Type B pancreatic cell (in vitro differentiated cells): ENCODE measurements at regions not wholly inside any gene's neighbourhood (a gene's known extent, or its start where the extent isn't known, plus 50 kb on each side); places are given as distances from the start of the nearest gene placed in this dataset.

ENCODE experiments used
- DNase-seq: peaks from one replicate; pipeline ENCODE4 v3.0.0; 2021; ENCODE audit warnings: mixed read lengths; ENCODE audit not compliant: unreplicated experiment; ENCODE audit errors: extremely low spot score
- H3K27ac Mint-ChIP-seq: 2 replicates; pipeline ENCODE4 v1.8.0; 2021; ENCODE audit warnings: mild to moderate bottlenecking, mixed read lengths
- H3K27me3 Mint-ChIP-seq: 2 replicates; pipeline ENCODE4 v1.8.0; 2021; ENCODE audit warnings: mixed read lengths
- H3K36me3 Mint-ChIP-seq: 2 replicates; pipeline ENCODE4 v1.8.0; 2021; ENCODE audit warnings: mixed read lengths
- H3K4me1 Mint-ChIP-seq: one replicate; pipeline ENCODE4 v1.8.0; 2021; ENCODE audit warnings: mixed read lengths; ENCODE audit not compliant: unreplicated experiment
- H3K4me3 Mint-ChIP-seq: 2 replicates; pipeline ENCODE4 v1.8.0; 2021; ENCODE audit warnings: mild to moderate bottlenecking, mixed read lengths
- H3K9me3 Mint-ChIP-seq: 2 replicates; pipeline ENCODE4 v1.8.0; 2021; ENCODE audit warnings: mixed read lengths
- TF ChIP-seq, protein P1 (sequence below): fragments of 200-600 bp; sonication (generic); conservative IDR thresholded peaks from 2 replicates; pipeline ENCODE4 v1.5.0; 2021; ENCODE audit warnings: antibody characterized with exemption, mild to moderate bottlenecking

DNA sequence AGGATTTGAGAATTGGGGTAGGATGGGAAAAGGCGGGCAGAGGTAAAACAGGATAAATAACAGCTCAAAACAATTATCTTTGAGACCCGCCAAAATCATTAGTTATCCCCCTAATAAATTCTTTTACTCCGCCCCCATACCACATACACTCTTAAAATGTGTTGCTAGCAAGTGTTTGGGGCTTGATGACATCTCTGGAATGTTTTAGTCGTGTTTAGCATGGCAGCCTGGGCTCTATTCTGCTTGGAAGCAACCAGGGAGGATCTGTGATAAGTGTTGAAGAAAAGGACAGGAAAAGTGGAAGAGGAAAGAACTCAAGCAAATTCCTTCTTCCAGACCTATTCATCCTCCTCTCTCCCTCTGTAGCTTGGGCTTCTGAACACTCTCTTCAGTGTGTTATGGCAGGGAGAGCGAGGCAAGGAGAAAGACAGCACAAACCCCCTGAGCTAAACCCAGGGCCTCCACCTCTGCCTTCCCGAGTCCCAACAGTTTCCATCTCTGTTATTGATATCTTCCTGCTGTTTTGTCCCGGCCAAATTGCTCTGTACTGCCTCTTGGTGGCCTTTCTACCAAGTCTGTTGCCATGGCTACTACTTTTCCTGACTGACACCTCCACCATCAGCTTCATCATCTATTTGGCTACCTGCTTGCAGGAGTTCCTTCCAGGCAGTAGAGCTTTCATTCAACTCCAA is 135.8 kb downstream of the RPL22L1 start:
- TF ChIP-seq, protein P1, sequence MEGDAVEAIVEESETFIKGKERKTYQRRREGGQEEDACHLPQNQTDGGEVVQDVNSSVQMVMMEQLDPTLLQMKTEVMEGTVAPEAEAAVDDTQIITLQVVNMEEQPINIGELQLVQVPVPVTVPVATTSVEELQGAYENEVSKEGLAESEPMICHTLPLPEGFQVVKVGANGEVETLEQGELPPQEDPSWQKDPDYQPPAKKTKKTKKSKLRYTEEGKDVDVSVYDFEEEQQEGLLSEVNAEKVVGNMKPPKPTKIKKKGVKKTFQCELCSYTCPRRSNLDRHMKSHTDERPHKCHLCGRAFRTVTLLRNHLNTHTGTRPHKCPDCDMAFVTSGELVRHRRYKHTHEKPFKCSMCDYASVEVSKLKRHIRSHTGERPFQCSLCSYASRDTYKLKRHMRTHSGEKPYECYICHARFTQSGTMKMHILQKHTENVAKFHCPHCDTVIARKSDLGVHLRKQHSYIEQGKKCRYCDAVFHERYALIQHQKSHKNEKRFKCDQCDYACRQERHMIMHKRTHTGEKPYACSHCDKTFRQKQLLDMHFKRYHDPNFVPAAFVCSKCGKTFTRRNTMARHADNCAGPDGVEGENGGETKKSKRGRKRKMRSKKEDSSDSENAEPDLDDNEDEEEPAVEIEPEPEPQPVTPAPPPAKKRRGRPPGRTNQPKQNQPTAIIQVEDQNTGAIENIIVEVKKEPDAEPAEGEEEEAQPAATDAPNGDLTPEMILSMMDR: no peak
- no peaks in the 10 kb centered on the region for H3K9me3 Mint-ChIP-seq
- no peak overlapping the region for H3K27ac Mint-ChIP-seq
- H3K4me3 Mint-ChIP-seq: no peak overlapping the region
- H3K27me3 Mint-ChIP-seq: peaks cover 4% of the 10 kb centered on the region
- H3K4me1 Mint-ChIP-seq: peaks cover 15% of the 10 kb centered on the region
- no peak for DNase-seq
- H3K36me3 Mint-ChIP-seq: no peaks in the 10 kb centered on the region

DNA sequence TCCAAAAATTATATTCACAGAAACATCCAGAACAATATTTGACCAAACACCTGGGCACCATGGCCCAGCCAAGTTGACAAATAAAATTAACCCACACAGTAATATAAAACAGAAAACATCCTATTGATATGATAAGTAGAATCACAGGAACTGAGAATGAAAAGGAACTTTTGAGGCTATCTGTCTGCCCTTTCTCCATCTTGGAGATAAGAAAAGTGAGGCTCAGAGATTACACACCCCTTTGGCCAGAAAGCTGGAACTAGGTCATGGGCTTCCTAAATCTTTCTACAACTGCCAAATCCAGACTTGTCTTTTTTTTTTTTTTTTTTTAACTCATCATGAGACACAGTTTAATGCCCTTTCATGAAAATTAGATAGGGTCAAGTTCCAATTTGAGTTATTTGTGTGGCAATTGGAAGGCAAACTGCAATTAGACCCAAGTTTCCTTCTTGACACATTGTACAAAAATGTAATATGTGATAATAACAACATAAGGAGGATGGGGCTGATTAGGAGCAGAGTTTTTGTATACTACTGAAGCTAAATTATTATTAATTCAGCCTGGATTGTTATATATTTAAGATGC is 137.2 kb downstream of the RPL22L1 start:
- no peak for DNase-seq
- H3K4me3 Mint-ChIP-seq: no peak overlapping the region
- H3K36me3 Mint-ChIP-seq: no peaks in the 10 kb centered on the region

DNA sequence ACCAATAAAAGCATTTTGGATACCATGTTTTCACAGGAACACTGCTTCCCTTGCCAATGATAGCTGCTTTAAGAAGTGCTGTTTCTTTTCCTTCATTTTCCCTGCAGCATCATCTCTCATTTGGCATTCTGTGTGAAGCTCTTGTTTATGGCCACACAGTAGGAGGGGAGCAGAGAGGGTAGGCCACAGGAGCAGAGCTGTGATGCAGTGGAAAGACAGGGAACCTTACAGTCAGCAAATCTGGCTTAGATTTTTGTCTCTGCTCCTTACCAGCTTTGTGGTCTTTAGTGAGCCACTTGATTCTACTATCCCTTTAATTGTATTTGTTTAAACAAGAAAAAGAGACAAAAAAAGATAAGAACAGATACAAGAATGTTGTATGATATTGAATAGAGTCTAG is 138.7 kb downstream of the RPL22L1 start:
- H3K4me3 Mint-ChIP-seq: no peak overlapping the region
- no peak for DNase-seq
- H3K9me3 Mint-ChIP-seq: no peaks in the 10 kb centered on the region
- H3K27ac Mint-ChIP-seq: no peak overlapping the region
- no peaks in the 10 kb centered on the region for H3K36me3 Mint-ChIP-seq
- H3K27me3 Mint-ChIP-seq: peaks cover 4% of the 10 kb centered on the region
- TF ChIP-seq, protein P1: no peak
- H3K4me1 Mint-ChIP-seq: peaks cover 15% of the 10 kb centered on the region

More for the DNA sequence above, 137.2 kb downstream of the RPL22L1 start:
- TF ChIP-seq, protein P1: no peak
- Mint-ChIP-seq H3K9me3 (no peaks in the 10 kb centered on the region), H3K27ac (no peak overlapping the region), H3K4me1 (peaks cover 15% of the 10 kb centered on the region), H3K27me3 (peaks cover 4% of the 10 kb centered on the region)

DNA sequence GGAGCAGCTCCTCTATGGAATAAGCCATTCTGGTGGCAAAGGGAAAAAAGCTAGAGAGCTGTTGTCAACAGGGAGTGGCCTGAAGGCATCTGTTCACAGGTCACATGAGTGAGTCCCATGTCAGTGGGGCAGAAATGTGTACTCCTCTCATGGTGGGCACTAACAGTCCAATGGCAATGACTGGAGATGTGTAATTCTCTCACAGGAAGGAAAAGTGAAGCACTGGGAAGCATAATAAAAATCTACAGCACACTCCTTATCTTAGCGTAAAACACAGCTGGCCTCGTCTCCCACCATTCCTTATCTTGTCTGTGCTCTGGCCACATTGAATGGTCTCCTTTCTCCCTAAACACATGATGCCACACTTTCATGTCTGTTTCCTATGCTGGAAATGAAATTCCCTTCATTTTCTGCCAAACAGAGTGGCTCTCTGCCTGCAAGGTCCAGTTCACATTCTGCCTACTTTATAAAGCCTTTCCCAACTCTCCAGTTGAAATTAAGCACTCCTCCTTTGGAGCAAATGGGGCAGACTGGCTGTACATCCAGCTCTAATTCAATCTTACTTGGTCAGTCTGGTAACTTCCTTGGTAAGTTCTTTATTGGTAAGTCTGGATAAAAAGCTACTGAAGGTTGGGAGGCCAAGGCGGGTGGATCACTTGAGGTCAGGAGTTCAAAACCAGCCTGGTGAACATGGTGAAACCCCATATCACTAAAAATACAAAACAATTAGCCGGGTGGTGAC is 139.8 kb downstream of the RPL22L1 start:
- TF ChIP-seq, protein P1: no peak

DNA sequence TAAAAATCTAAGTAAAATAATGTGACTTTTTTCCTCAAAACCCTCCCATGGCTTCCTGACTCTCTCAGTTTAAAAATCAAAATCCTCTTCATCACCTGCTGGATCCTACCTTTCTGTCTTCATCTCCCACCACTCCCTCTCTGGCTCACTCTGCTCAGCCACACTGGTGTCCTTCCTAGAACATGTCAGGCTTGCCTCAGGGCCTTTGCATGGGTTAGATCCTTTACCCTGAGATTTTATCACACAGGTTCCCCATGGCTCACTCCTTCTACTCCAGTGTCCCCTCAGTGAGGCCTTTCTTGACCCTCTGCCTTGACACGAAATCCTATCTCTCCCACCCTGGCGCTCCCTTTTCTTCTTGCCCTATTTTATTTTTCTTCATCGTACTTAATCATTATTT is 141.8 kb downstream of the RPL22L1 start:
- Mint-ChIP-seq H3K27me3 (no peaks in the 10 kb centered on the region), H3K9me3 (no peaks in the 10 kb centered on the region), H3K4me1 (peaks cover 26% of the 10 kb centered on the region), H3K36me3 (no peaks in the 10 kb centered on the region), H3K4me3 (no peak overlapping the region), H3K27ac (no peak overlapping the region)
- no peak for DNase-seq
- TF ChIP-seq, protein P1: no peak

More for the DNA sequence above, 139.8 kb downstream of the RPL22L1 start:
- no peak overlapping the region for H3K4me3 Mint-ChIP-seq
- H3K27ac Mint-ChIP-seq: no peak overlapping the region
- H3K4me1 Mint-ChIP-seq: peaks cover 19% of the 10 kb centered on the region
- peaks cover 4% of the 10 kb centered on the region for H3K27me3 Mint-ChIP-seq
- DNase-seq: no peak
- no peaks in the 10 kb centered on the region for H3K9me3 Mint-ChIP-seq
- H3K36me3 Mint-ChIP-seq: no peaks in the 10 kb centered on the region
